ENCODE measurements at regions not wholly inside any gene's neighbourhood (a gene's known extent, or its start where the extent isn't known, plus 50 kb on each side); places are given as distances from the start of the nearest gene placed in this dataset.
"Not testable (repeated sequence)": the region's sequence is repeated elsewhere in the genome, so short reads cannot be mapped to it uniquely, and the experiment has no call there.

DNA sequence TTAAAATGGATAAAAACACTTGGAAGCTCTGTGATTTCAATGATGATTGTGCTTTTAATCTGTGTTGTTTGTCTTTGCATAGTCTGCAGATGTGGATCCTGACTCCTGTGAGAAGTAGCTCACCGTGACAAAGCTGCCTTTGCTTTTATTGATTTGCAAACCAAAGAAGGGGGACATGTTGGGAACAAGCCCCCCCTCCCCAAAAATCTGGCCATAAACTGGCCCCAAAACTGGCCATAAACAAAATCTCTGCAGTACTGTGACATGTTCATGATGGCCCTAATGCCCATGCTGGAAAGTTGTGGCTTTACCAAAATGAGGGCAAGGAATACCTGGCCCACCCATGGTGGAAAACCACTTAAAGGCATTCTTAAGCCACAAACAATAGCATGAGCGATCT lies 202.4 kb downstream of the YTHDC2 start:
- TF ChIP-seq EZH2 (IDR thresholded peaks at IDR 0.05; ENCODE audit: insufficient read depth, poor library complexity, severe bottlenecking); EZH2phosphoT487 (IDR thresholded peaks at IDR 0.05; ENCODE audit: insufficient read depth, low read depth): not testable (repeated sequence)
